ENCODE measurements at regions not wholly inside any gene's neighbourhood (a gene's known extent, or its start where the extent isn't known, plus 50 kb on each side); places are given as distances from the start of the nearest gene placed in this dataset.

DNA sequence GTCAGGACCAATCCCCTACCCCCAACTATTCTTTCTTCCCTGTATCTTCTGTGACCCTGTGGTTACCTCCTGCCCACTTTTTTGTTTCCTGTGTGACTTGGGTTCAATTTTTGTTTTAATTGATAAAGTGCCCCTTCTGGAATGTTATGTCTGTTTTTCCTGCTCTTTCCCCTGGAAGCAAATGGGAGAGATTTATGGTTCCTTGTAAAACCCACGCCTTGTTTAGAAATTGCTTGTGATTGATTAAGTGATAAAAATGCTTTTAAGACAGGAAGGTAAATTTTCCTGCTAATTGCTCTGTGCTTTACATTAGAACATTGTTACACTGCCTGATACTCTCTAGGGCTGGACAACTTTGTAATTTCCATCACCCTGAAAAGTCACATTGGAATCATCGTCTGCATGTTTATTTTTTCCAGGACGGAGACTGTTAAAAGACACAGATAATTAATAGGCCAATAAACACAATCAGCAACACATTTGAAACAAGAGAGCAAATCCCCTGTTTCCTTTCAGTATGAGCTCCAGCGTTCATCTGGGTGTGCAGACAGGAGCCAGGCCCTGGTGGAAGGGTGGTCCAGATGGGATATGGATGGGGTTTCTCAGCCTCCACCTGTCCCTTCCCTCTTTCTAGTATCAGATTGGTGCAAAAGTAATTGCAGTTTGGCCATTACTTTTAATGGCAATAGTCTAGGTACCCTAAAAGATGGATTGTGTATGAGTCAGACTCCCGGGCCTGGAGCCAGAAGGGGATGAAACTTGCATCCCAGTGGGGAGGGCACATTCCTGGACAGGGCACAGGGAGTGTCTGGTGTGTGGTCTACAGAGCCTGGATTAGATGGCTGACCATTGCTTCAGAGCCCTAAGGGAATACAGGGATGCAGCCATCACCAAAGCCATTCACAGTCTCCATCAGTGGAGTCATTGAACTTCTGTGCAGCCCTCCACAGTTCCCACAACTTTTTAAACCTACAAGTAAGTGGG, 58.1 kb upstream of the AGBL1 start:
- no peak for DNase-seq (ENCODE audit: low read depth in 3 of 3, low spot score in 1 of 3)

DNA sequence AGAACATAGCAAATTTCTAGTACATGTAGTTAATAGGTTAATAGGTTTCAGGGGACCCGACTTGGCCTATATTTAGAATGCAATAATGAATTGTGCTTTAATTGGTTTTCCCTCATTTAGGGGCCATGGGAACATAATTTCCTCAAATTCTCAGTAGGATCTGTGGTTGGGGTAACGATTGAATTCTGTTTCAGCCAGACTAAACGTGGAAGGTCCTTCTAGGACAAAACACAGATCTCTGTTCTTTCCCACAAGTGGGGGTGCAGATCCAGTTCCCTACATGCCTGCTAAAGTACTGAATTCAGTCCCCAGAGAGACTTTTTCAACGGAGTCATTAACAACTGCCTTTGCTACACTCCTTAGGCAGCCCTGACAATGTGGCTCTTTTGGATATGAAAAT, 50.7 kb upstream of the AGBL1 start:
- no peak for DNase-seq (ENCODE audit: low read depth in 3 of 3, low spot score in 1 of 3)

Measured in stimulated activated CD4-positive, alpha-beta T cell treated with anti-CD3 and anti-CD28 coated beads, TNF-alpha, amount 100 ng/mL, for 1 hour (primary cell).